Motor neuron (in vitro differentiated cells): ENCODE measurements at regions not wholly inside any gene's neighbourhood (a gene's known extent, or its start where the extent isn't known, plus 50 kb on each side); places are given as distances from the start of the nearest gene placed in this dataset.

ENCODE experiments used
- ATAC-seq, 8 experiments: fragments of 200-7000 bp; cut with Tn5 transposase; replicated peaks in 6 of 8; 2 replicates each; pipeline ENCODE4 v1.8.0; 2021; ENCODE audit warnings: mild to moderate bottlenecking in 8 of 8, moderate library complexity in 8 of 8
- H3K27ac ChIP-seq, 2 donors: fragments of 250-450 bp; sonication (Bioruptor Pico); 2 replicates each; pipeline ENCODE4 v1.9.0; 2021; ENCODE audit warnings: antibody characterized with exemption in 2 of 2, mild to moderate bottlenecking in 2 of 2, moderate library complexity in 1 of 2
- H3K4me1 ChIP-seq, 2 donors: fragments of 250-450 bp; sonication (Bioruptor Pico); replicated peaks in 1 of 2; 2 replicates each; pipeline ENCODE4 v1.6.1; 2021; ENCODE audit warnings: antibody characterized with exemption in 2 of 2, mild to moderate bottlenecking in 2 of 2, moderate library complexity in 1 of 2
- H3K4me3 ChIP-seq, 5 donors: fragments of 250-450 bp; sonication (Bioruptor Pico); 2 replicates each; pipeline ENCODE4 v1.9.0; 2021; ENCODE audit warnings: antibody characterized with exemption in 5 of 5, mild to moderate bottlenecking in 5 of 5, moderate library complexity in 4 of 5
- WGBS, 10 experiments: fragments of 450-650 bp; shearing (Covaris generic); methylation state at CpG; one replicate each; pipeline ENCODE4 v1.0.0; 2022; 5-methylcytosine and 5-hydroxymethylcytosine counted together
- in situ Hi-C, 9 experiments: fragments of 400-800 bp; cut with MboI; loops; one replicate each; pipeline ENCODE4 v1.15.0; 2021; ENCODE audit warnings: low sequenced_read_pairs in 9 of 9, low pct_unique_long_range_greater_than_20kb in 2 of 9; ENCODE audit not compliant: unreplicated experiment in 9 of 9

GRCh38 chr13:26503826-26504594, 53.5 kb upstream of the WASF3 start:
- 29 to 100% (median 86%) methylated on average over 2 to 7 of the region's 8 CpGs; no CpG with 5 or more reads in 1 of the 10 experiments for WGBS, 10 experiments
- no peak overlapping the region for H3K4me3 ChIP-seq
- peaks cover 19 to 29% of the 10 kb centered on the region in 2 donors for H3K4me1 ChIP-seq
- H3K27ac ChIP-seq = no peak overlapping the region
- in situ Hi-C loops = no loop called here
- no peak for ATAC-seq
